ENCODE measurements at regions not wholly inside any gene's neighbourhood (a gene's known extent, or its start where the extent isn't known, plus 50 kb on each side); places are given as distances from the start of the nearest gene placed in this dataset.

DNA sequence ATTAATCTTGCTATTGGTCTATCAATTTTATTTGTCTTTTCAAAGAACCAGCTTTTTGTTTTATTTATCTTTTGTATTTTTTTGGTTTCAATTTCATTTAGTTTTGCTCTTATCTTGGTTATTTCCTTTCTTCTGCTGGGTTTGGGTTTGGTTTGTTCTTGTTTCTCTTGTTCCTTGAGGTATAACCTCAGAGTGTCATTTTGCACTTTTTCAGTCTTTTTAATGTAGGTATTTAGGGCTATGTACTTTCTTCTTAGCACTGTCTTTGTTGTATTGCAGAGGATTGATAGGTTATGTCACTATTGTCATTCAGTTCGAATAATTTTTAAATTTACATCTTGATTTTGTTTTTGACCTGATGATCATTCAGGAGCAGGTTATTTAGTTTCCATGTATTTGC is 92.7 kb upstream of the DCD start:
- Histone ChIP-seq H4K20me1 (ENCODE audit: insufficient read depth) (no peaks in the 10 kb centered on the region), H3K9me2 (ENCODE audit: insufficient read depth) (no peaks in the 10 kb centered on the region), H3K9me3 (ENCODE audit: insufficient read depth, low read depth) (no peaks in the 10 kb centered on the region), H3K79me2 (ENCODE audit: low read depth) (no peaks in the 10 kb centered on the region), H3K27me3 (ENCODE audit: insufficient read depth, low read depth) (no peaks in the 10 kb centered on the region), H3K4me1 (replicated peaks; ENCODE audit: insufficient read depth) (no peaks in the 10 kb centered on the region), H3K4me3 (no peak overlapping the region), H3K27ac (no peak overlapping the region), H3F3A (ENCODE audit: insufficient read depth, low read depth) (no peaks in the 10 kb centered on the region), H3K36me3 (ENCODE audit: low read depth) (no peaks in the 10 kb centered on the region), H3K4me2 (no peak overlapping the region), H2AFZ (no peak overlapping the region)
- no peak for TF ChIP-seq EZH2 (IDR thresholded peaks at IDR 0.05; ENCODE audit: low read depth)
- TF ChIP-seq, protein P1, sequence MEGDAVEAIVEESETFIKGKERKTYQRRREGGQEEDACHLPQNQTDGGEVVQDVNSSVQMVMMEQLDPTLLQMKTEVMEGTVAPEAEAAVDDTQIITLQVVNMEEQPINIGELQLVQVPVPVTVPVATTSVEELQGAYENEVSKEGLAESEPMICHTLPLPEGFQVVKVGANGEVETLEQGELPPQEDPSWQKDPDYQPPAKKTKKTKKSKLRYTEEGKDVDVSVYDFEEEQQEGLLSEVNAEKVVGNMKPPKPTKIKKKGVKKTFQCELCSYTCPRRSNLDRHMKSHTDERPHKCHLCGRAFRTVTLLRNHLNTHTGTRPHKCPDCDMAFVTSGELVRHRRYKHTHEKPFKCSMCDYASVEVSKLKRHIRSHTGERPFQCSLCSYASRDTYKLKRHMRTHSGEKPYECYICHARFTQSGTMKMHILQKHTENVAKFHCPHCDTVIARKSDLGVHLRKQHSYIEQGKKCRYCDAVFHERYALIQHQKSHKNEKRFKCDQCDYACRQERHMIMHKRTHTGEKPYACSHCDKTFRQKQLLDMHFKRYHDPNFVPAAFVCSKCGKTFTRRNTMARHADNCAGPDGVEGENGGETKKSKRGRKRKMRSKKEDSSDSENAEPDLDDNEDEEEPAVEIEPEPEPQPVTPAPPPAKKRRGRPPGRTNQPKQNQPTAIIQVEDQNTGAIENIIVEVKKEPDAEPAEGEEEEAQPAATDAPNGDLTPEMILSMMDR (conservative IDR thresholded peaks at IDR 0.05): no peak
- intact Hi-C loops (cut with micrococcal nuclease; ENCODE audit: unreplicated experiment): no loop called here
- DNase-seq: no peak
- POLR2A ChIA-PET (ENCODE audit: unreplicated experiment): no interaction called here
- CTCF ChIA-PET: no interaction called here
- no TSS peak for BruUV-seq (replicated peaks)

DNA sequence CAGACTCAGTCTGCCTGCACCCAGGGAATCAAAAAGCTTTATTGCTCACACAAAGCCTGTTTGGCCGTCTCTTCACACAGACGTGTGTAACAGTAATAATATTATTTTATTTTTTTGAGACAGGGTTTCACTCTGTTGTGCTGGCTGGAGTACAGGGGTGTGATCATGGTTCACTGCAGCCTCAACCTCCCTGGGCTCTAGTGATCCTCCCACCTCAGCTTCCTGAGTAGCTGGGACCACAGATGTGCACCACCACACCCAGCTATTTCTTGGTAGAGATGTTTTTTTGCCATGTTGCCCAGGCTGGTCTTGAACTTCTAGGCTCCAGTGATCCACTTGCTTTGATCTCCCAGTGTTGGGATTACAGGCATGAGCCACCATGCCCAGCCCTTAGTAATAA is 88.4 kb upstream of the DCD start:
- intact Hi-C loops (cut with micrococcal nuclease; ENCODE audit: unreplicated experiment): no loop called here
- no peaks in the 10 kb centered on the region for H3K9me3 ChIP-seq (ENCODE audit: insufficient read depth, low read depth)
- H3K4me3 ChIP-seq: no peak overlapping the region
- no peak overlapping the region for H2AFZ ChIP-seq
- H3K79me2 ChIP-seq (ENCODE audit: low read depth): no peaks in the 10 kb centered on the region
- H3K36me3 ChIP-seq (ENCODE audit: low read depth): no peaks in the 10 kb centered on the region
- H3K4me2 ChIP-seq: no peak overlapping the region
- no peak for DNase-seq
- no peaks in the 10 kb centered on the region for H3K9me2 ChIP-seq (ENCODE audit: insufficient read depth)
- H4K20me1 ChIP-seq (ENCODE audit: insufficient read depth): no peaks in the 10 kb centered on the region
- ChIA-PET CTCF (no interaction called here), POLR2A (ENCODE audit: unreplicated experiment) (no interaction called here)
- no peaks in the 10 kb centered on the region for H3F3A ChIP-seq (ENCODE audit: insufficient read depth, low read depth)
- TF ChIP-seq EZH2 (IDR thresholded peaks at IDR 0.05; ENCODE audit: low read depth): no peak
- TF ChIP-seq, protein P1 (conservative IDR thresholded peaks at IDR 0.05): no peak
- no peak overlapping the region for H3K27ac ChIP-seq
- H3K27me3 ChIP-seq (ENCODE audit: insufficient read depth, low read depth): peaks cover 12% of the 10 kb centered on the region; the same call in 1 of the 2 replicates
- H3K4me1 ChIP-seq (replicated peaks; ENCODE audit: insufficient read depth): no peaks in the 10 kb centered on the region
- no TSS peak for BruUV-seq (replicated peaks)

DNA sequence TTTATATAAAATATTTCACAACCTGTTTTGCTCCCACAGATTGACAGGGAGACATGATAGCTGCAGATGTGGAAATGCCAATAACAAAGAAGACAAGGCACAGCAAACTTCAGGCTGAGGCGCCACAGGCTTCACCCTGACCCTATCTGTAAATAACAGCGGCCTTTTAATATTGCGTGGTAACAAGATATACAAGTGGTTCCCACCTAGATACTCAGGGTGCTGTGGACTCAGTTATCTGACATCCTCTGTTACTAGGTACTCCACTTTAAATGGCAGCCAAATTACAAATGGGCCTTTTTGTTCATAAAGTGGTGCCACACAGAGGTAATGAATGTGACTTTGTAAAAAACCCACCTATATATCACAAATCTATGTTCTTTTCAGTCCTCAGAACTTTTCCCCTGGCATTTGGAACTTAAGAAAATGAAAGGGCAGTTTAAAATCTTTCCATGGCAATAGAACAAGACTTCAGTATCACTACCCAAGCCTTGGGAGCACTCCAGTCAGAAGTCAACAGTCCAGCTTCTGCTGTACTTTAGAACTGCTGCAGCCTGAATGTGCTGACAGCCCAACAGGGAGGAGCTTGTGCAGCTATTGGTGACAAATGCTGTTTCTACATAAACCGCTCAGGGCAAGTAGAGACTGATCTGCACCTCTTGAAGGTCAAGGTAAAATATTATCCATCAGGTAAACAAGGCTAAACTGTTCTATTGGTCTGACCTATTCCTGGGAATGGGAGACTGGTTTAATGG is 86.2 kb upstream of the DCD start:
- H3K9me2 ChIP-seq (ENCODE audit: insufficient read depth): no peaks in the 10 kb centered on the region
- no peak for DNase-seq
- TF ChIP-seq, protein P1 (conservative IDR thresholded peaks at IDR 0.05): no peak
- no peak for TF ChIP-seq EZH2 (IDR thresholded peaks at IDR 0.05; ENCODE audit: low read depth)
- H2AFZ ChIP-seq: no peak overlapping the region
- intact Hi-C loops (cut with micrococcal nuclease; ENCODE audit: unreplicated experiment): no loop called here
- no peaks in the 10 kb centered on the region for H3F3A ChIP-seq (ENCODE audit: insufficient read depth, low read depth)
- no peak overlapping the region for H3K27ac ChIP-seq
- CTCF ChIA-PET: no interaction called here
- H4K20me1 ChIP-seq (ENCODE audit: insufficient read depth): no peaks in the 10 kb centered on the region
- no TSS peak for BruUV-seq (replicated peaks)
- no peaks in the 10 kb centered on the region for H3K36me3 ChIP-seq (ENCODE audit: low read depth)
- no peaks in the 10 kb centered on the region for H3K9me3 ChIP-seq (ENCODE audit: insufficient read depth, low read depth)
- no peaks in the 10 kb centered on the region for H3K4me1 ChIP-seq (replicated peaks; ENCODE audit: insufficient read depth)
- no peaks in the 10 kb centered on the region for H3K79me2 ChIP-seq (ENCODE audit: low read depth)
- H3K4me3 ChIP-seq: no peak overlapping the region
- H3K27me3 ChIP-seq (ENCODE audit: insufficient read depth, low read depth): peaks cover 21% of the 10 kb centered on the region; the same call in 1 of the 2 replicates
- no peak overlapping the region for H3K4me2 ChIP-seq
- POLR2A ChIA-PET (ENCODE audit: unreplicated experiment): no interaction called here
